ENCODE measurements at regions not wholly inside any gene's neighbourhood (a gene's known extent, or its start where the extent isn't known, plus 50 kb on each side); places are given as distances from the start of the nearest gene placed in this dataset.
"Not testable (repeated sequence)": the region's sequence is repeated elsewhere in the genome, so short reads cannot be mapped to it uniquely, and the experiment has no call there.

GRCh38 chr11:80317612-80318011, 876.8 kb upstream of the TENM4 start:
- H3K9me3 Mint-ChIP-seq (ENCODE audit: low read depth) = peaks cover 1% of the 10 kb centered on the region
- no peaks in the 10 kb centered on the region for H3K36me3 Mint-ChIP-seq
- H3K27ac Mint-ChIP-seq = no peak overlapping the region
- no peaks in the 10 kb centered on the region for H3K4me1 Mint-ChIP-seq
- ATAC-seq (no peak), DNase-seq (no peak)
- H3K4me3 Mint-ChIP-seq = no peak overlapping the region
- CTCF ChIA-PET = no interaction called here
- no peaks in the 10 kb centered on the region for H3K27me3 Mint-ChIP-seq

GRCh38 chr11:80315200-80315599, 874.4 kb upstream of the TENM4 start:
- Mint-ChIP-seq H3K27ac (no peak overlapping the region), H3K27me3 (no peaks in the 10 kb centered on the region), H3K36me3 (no peaks in the 10 kb centered on the region), H3K4me1 (no peaks in the 10 kb centered on the region), H3K9me3 (ENCODE audit: low read depth) (peaks cover 1% of the 10 kb centered on the region), H3K4me3 (no peak overlapping the region)
- ATAC-seq = no peak
- CTCF ChIA-PET = no interaction called here
- DNase-seq = no peak

GRCh38 chr11:80309301-80309700, 868.5 kb upstream of the TENM4 start:
- H3K36me3 Mint-ChIP-seq = no peaks in the 10 kb centered on the region
- ATAC-seq = no peak

GRCh38 chr11:80307676-80308075, 866.8 kb upstream of the TENM4 start:
- DNase-seq (no peak), ATAC-seq (no peak)
- Mint-ChIP-seq H3K27me3 (no peaks in the 10 kb centered on the region), H3K4me1 (no peaks in the 10 kb centered on the region), H3K36me3 (no peaks in the 10 kb centered on the region), H3K9me3 (ENCODE audit: low read depth) (peaks cover 10% of the 10 kb centered on the region), H3K27ac (no peak overlapping the region), H3K4me3 (no peak overlapping the region)
- CTCF ChIA-PET = no interaction called here

More at GRCh38 chr11:80309301-80309700, 868.5 kb upstream of the TENM4 start:
- Mint-ChIP-seq H3K9me3 (ENCODE audit: low read depth) (peaks cover 6% of the 10 kb centered on the region), H3K4me3 (no peak overlapping the region), H3K27ac (no peak overlapping the region), H3K27me3 (no peaks in the 10 kb centered on the region), H3K4me1 (no peaks in the 10 kb centered on the region)
- DNase-seq = no peak
- CTCF ChIA-PET = no interaction called here

- ATAC-seq = no peak
- H3K27ac Mint-ChIP-seq = no peak overlapping the region
- CTCF ChIA-PET = no interaction called here
- peaks cover 7% of the 10 kb centered on the region for H3K9me3 Mint-ChIP-seq (ENCODE audit: low read depth)
- H3K4me1 Mint-ChIP-seq = no peaks in the 10 kb centered on the region
- H3K27me3 Mint-ChIP-seq = no peaks in the 10 kb centered on the region
- H3K4me3 Mint-ChIP-seq = no peak overlapping the region
- DNase-seq = no peak
- no peaks in the 10 kb centered on the region for H3K36me3 Mint-ChIP-seq
Measured at GRCh38 chr11:80297858-80298632, 857.2 kb upstream of the TENM4 start.

GRCh38 chr11:80293293-80293692, 852.5 kb upstream of the TENM4 start:
- Mint-ChIP-seq H3K36me3 (no peaks in the 10 kb centered on the region), H3K4me3 (no peak overlapping the region), H3K9me3 (ENCODE audit: low read depth) (peaks cover 8% of the 10 kb centered on the region), H3K4me1 (no peaks in the 10 kb centered on the region), H3K27ac (no peak overlapping the region), H3K27me3 (no peaks in the 10 kb centered on the region)
- CTCF ChIA-PET = no interaction called here
- ATAC-seq (no peak), DNase-seq (no peak)

- H3K4me3 Mint-ChIP-seq = no peak overlapping the region
- CTCF ChIA-PET = no interaction called here
- no peaks in the 10 kb centered on the region for H3K4me1 Mint-ChIP-seq
- ATAC-seq (no peak), DNase-seq (no peak)
- H3K36me3 Mint-ChIP-seq = no peaks in the 10 kb centered on the region
- peaks cover 11% of the 10 kb centered on the region for H3K9me3 Mint-ChIP-seq (ENCODE audit: low read depth)
- H3K27ac Mint-ChIP-seq = no peak overlapping the region
- H3K27me3 Mint-ChIP-seq = no peaks in the 10 kb centered on the region
Measured at GRCh38 chr11:80284946-80285785, 844.3 kb upstream of the TENM4 start.

GRCh38 chr11:80282643-80283042, 841.8 kb upstream of the TENM4 start:
- Mint-ChIP-seq H3K36me3 (no peaks in the 10 kb centered on the region), H3K9me3 (ENCODE audit: low read depth) (peaks cover 7% of the 10 kb centered on the region), H3K27ac (no peak overlapping the region), H3K4me3 (no peak overlapping the region), H3K27me3 (no peaks in the 10 kb centered on the region), H3K4me1 (no peaks in the 10 kb centered on the region)
- DNase-seq = no peak
- no peak for ATAC-seq
- CTCF ChIA-PET = no interaction called here

- no peak for ATAC-seq
- H3K27ac Mint-ChIP-seq = no peak overlapping the region
- CTCF ChIA-PET = no interaction called here
- H3K27me3 Mint-ChIP-seq = no peaks in the 10 kb centered on the region
- H3K36me3 Mint-ChIP-seq = no peaks in the 10 kb centered on the region
- H3K4me3 Mint-ChIP-seq = no peak overlapping the region
- H3K9me3 Mint-ChIP-seq (ENCODE audit: low read depth) = peaks cover 7% of the 10 kb centered on the region
- DNase-seq = no peak
- no peaks in the 10 kb centered on the region for H3K4me1 Mint-ChIP-seq
Measured at GRCh38 chr11:80281194-80281593, 840.4 kb upstream of the TENM4 start.

GRCh38 chr11:80280737-80281136, 839.9 kb upstream of the TENM4 start:
- Mint-ChIP-seq H3K27ac (no peak overlapping the region), H3K36me3 (no peaks in the 10 kb centered on the region), H3K9me3 (ENCODE audit: low read depth) (peaks cover 7% of the 10 kb centered on the region), H3K4me1 (no peaks in the 10 kb centered on the region), H3K27me3 (no peaks in the 10 kb centered on the region), H3K4me3 (no peak overlapping the region)
- DNase-seq (no peak), ATAC-seq (no peak)
- CTCF ChIA-PET = no interaction called here

- no peaks in the 10 kb centered on the region for H3K27me3 Mint-ChIP-seq
- peaks cover 12% of the 10 kb centered on the region for H3K9me3 Mint-ChIP-seq (ENCODE audit: low read depth)
- DNase-seq (no peak), ATAC-seq (no peak)
- H3K4me3 Mint-ChIP-seq = no peak overlapping the region
- no peaks in the 10 kb centered on the region for H3K36me3 Mint-ChIP-seq
- H3K4me1 Mint-ChIP-seq = no peaks in the 10 kb centered on the region
- CTCF ChIA-PET = no interaction called here
- H3K27ac Mint-ChIP-seq = no peak overlapping the region
Measured at GRCh38 chr11:80261776-80262175, 820.9 kb upstream of the TENM4 start.

- H3K27ac Mint-ChIP-seq; DNase-seq; H3K36me3 Mint-ChIP-seq; ATAC-seq; H3K4me1 Mint-ChIP-seq; CTCF ChIA-PET; H3K9me3 Mint-ChIP-seq (ENCODE audit: low read depth); H3K4me3 Mint-ChIP-seq; H3K27me3 Mint-ChIP-seq: not testable (repeated sequence)
Measured at GRCh38 chr11:80257319-80258015, 816.6 kb upstream of the TENM4 start.

- no peak for ATAC-seq
- DNase-seq = no peak
- no peaks in the 10 kb centered on the region for H3K4me1 Mint-ChIP-seq
- H3K36me3 Mint-ChIP-seq = no peaks in the 10 kb centered on the region
- no peaks in the 10 kb centered on the region for H3K27me3 Mint-ChIP-seq
- CTCF ChIA-PET = no interaction called here
- no peak overlapping the region for H3K4me3 Mint-ChIP-seq
- peaks cover 8% of the 10 kb centered on the region for H3K9me3 Mint-ChIP-seq (ENCODE audit: low read depth)
- no peak overlapping the region for H3K27ac Mint-ChIP-seq
Measured at GRCh38 chr11:80255021-80255420, 814.2 kb upstream of the TENM4 start.

GRCh38 chr11:80241766-80242165, 800.9 kb upstream of the TENM4 start:
- no peak overlapping the region for H3K4me3 Mint-ChIP-seq
- H3K27me3 Mint-ChIP-seq = no peaks in the 10 kb centered on the region
- no peak for ATAC-seq
- no peaks in the 10 kb centered on the region for H3K4me1 Mint-ChIP-seq
- H3K36me3 Mint-ChIP-seq = no peaks in the 10 kb centered on the region
- no peak overlapping the region for H3K27ac Mint-ChIP-seq
- no peak for DNase-seq
- CTCF ChIA-PET = no interaction called here
- H3K9me3 Mint-ChIP-seq (ENCODE audit: low read depth) = peaks cover 7% of the 10 kb centered on the region

Data from activated CD8-positive, alpha-beta memory T cell treated with anti-CD3 and anti-CD28 coated beads, Interleukin-2, amount 10 ng/mL, durations not matched to agents 7 days and 5 days (primary cell).